Right ventricle myocardium inferior (tissue), 1 donor: ENCODE measurements at regions not wholly inside any gene's neighbourhood (a gene's known extent, or its start where the extent isn't known, plus 50 kb on each side); places are given as distances from the start of the nearest gene placed in this dataset.

Experiments used
- ATAC-seq: fragments of 200-7000 bp; cut with Tn5 transposase; one replicate; pipeline ENCODE4 v1.9.1; 2020; ENCODE audit warnings: mild to moderate bottlenecking, moderate library complexity
- DNase-seq: peaks from one replicate; pipeline ENCODE4 v3.0.0; 2021; ENCODE audit errors: missing footprints
- intact Hi-C: fragments of 100-400 bp; cut with DNase I; formaldehyde crosslinking; loops from one replicate; pipeline ENCODE4 v1.11.0; 2022
- donor health status: DM: no; HTN: yes; CAD: no; lungs with severe emphysema.

- ATAC-seq (peak; percentile 72), DNase-seq (no peak)
Observed at GRCh38 chr6:148250975-148251685, 91.5 kb upstream of the SASH1 start.

DNA sequence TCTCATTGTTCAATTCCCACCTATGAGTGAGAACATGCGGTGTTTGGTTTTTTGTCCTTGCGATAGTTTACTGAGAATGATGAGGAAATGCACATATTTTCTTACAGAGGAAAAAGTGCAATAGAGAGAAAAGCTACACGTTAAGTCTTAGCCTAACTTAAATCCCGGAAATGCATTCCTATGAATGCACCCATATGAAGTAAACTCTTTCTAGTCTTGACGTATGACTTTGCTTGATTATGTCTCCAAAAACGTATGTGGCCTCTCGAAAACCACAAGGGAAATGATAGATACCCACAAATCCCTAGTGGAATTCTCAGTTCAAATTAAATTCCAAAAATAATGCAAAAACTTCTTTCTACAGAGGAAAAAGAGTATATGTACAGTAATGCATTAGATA is 90.7 kb upstream of the SASH1 start:
- ATAC-seq, result no peak
- intact Hi-C loops, result loop anchor here (1.0 kb wide), 1 partner anchor 75 kb away; no protein-coding TSS in a partner anchor
- no peak for DNase-seq

More at GRCh38 chr6:148250975-148251685, 91.5 kb upstream of the SASH1 start:
- intact Hi-C loops, result loop anchor here (1.0 kb wide), 1 partner anchor 74 kb away; no protein-coding TSS in a partner anchor

GRCh38 chr6:148257810-148258209 is 84.8 kb upstream of the SASH1 start:
- no peak for DNase-seq
- intact Hi-C loops, result loop anchor here (5.0 kb wide), 1 partner anchor 204 kb away; no protein-coding TSS in a partner anchor
- no peak for ATAC-seq

DNA sequence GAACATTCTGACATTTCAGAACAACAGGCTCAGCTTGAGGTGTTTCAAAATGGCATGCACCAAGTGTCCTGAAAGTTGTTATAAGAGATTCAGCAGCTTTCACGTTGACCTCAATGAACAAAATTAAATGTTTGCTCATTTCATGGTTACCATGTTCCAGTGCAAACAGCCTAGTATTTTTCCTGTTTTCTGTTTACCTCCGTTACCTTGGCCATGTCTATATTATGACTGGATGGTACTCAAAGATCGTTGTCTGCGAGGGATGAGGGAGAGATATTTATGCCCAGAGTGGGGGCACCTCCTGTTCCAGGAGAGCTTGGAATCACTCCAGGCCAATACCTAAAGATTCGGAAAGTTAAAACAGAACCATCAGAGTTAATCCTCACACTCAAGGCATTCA is 83.8 kb upstream of the SASH1 start:
- ATAC-seq, result no peak
- intact Hi-C loops, result loop anchor here (5.0 kb wide), 1 partner anchor 203 kb away; no protein-coding TSS in a partner anchor
- no peak for DNase-seq

DNA sequence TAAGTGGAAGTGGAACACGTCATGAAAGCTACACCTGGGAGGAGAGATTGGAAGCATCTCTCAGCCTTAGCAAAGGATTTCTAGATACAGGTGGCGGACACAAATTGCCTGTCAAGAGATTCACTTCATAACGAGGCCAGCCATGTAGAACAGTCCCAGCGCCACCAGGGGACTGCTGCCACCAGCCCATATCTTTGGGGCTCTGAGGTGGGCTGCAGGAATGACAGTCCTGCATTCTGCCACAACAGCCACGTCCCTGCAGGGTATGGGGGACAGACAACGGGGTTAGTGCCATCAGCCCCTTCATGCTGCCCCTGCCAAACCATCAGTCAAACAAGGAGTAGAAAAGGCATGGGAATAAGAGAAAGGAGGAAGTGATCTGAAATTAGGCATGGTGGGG is 81.2 kb upstream of the SASH1 start:
- ATAC-seq (no peak), DNase-seq (no peak)
- intact Hi-C loops, result no loop called here

- no peak for ATAC-seq
- intact Hi-C loops, result no loop called here
Observed at GRCh38 chr6:148263010-148263409, 79.6 kb upstream of the SASH1 start.

GRCh38 chr6:148263961-148264360 is 78.7 kb upstream of the SASH1 start:
- no peak for ATAC-seq
- intact Hi-C loops, result no loop called here
- no peak for DNase-seq

More at GRCh38 chr6:148263010-148263409, 79.6 kb upstream of the SASH1 start:
- no peak for DNase-seq

DNA sequence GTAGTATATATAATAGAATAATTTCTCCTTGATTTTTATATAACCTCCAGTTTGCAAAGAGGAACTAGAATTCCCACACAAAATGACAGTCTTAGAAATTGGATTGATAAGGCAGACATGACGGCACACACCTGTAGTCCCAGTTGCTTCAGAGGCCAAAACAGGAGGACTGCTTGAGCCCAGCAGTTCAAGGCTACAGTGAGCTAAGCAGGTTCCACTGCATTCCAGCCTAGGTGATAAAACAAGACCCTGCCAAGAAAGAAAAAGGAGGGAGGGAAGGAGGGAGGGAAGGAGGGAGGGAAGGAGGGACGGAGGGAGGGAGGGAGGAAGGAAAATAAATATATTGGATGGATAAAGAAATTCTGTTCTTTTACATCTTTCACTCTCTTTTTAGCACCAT is 77.6 kb upstream of the SASH1 start:
- ATAC-seq (no peak), DNase-seq (no peak)
- intact Hi-C loops, result no loop called here

GRCh38 chr6:148269386-148269785 is 73.3 kb upstream of the SASH1 start:
- DNase-seq (no peak), ATAC-seq (no peak)
- intact Hi-C loops, result no loop called here

GRCh38 chr6:148271711-148272439 is 70.8 kb upstream of the SASH1 start:
- no peak for DNase-seq
- ATAC-seq, result peak; percentile 52
- intact Hi-C loops, result no loop called here

- intact Hi-C loops, result no loop called here
- ATAC-seq (no peak), DNase-seq (no peak)
Observed at GRCh38 chr6:148272597-148272996, 70.0 kb upstream of the SASH1 start.

DNA sequence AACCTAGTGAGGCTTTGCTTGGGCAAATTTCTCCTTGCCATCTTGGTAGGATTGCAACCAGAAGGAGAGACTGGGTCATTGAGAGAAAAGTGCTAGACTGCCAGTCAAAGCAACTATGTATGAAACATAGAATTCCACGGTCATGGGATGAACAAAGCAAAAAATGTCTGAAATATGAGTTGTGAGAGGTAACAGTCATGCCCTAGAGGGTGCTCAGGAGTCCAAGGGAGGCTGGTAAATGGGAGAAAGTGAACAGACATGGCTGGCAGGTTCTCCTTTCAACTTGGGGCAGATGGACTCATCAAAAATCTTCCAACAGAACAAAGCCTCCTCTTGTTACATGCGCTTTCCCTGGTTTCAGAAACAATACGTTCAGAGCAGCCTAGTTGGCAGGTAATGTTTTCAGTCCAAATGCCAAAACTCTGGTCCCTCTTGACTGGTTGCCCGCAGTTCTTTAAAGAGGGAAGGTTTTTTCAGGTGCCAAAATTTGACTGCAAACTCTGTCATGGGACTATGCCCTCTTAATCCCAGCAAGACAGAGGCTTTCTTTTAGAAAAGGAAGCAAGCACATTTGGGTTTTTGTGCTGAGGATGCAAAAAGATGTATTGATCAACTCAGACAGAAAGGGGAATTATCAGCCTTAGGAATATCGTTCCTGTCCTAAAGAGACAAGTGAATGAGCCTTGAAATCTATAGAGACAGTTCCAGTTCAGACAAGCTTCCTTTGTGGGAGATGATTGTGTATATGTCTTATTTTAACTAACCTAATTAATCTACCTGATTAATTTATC is 68.5 kb upstream of the SASH1 start:
- intact Hi-C loops, result no loop called here
- DNase-seq (no peak), ATAC-seq (no peak)

GRCh38 chr6:148274809-148275208 is 67.8 kb upstream of the SASH1 start:
- no peak for ATAC-seq
- no peak for DNase-seq
- intact Hi-C loops, result no loop called here

DNA sequence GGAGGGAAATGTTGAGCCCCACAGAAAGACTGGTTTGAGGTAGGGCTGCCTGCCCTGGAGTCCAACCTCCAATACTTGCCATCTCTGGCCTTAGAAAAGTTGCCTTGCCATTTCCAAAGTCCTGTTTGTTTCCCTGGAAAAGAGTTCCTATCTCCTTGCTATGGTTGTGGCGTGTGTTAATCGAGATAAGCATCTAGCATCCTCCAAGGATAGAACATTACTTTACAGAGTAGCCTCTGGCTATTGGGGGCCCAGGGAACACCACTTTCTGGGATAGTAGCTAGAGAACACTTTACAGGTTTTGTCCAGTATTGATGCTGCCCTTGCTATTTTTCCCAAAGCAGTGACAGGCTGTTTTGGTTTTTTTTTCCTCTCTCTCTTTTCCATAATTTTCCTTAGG is 57.4 kb upstream of the SASH1 start:
- no peak for DNase-seq
- intact Hi-C loops, result no loop called here
- no peak for ATAC-seq

DNA sequence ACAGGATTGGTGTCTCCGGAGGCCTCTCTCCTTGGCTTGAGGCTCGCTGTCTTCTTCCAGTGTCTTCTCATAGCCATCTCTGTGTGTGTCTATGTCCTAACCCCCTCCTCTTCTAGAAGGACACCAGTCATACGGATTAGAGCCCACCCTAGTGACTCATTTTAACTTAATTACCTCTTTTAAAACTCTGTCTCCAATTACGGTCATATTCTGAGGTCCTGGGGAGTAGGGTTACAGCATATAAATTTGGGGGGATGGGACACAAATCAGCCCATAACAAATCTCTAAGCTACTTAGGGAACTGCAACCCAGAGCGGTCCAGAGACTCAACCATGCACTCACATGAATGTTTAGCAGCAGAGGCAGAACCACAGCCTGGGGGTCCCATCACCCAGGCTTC is 56.1 kb upstream of the SASH1 start:
- intact Hi-C loops, result no loop called here
- ATAC-seq, result no peak
- DNase-seq, result no peak

DNA sequence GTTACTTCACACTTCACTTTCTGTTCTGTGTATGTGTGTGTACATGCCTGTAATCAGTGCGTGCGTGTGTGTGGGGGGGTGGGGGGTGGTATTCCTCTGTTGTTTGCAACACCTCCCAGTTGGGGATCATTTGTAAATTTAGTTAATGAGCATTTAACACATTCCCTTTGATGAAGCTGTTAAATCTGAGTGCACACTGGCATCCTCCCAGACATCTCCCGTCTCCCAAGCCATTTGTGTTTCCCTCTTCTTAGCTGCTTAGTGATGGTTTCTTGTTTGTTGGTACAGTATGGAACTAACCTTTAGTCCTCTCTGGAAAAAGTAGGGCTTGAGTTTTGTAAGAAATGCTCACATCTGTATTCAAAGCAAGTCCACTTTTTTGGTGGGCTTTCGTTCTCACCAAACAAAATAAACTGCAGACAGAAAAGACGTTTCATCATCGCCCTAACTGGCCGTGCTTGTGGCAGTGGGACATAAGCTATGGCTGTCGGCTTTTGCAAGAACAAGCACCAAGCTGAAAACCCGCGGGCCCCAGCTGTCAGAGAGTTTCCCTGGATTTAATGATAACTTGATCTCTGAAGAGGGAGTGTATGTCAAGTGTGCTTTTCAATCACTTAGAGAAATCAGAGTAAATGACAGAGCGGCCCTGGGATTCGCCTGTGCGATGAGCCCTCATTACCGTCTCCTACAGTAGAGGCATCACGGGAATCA is 54.9 kb upstream of the SASH1 start:
- ATAC-seq (no peak), DNase-seq (no peak)
- intact Hi-C loops, result no loop called here

GRCh38 chr6:148288541-148288940 is 54.1 kb upstream of the SASH1 start:
- intact Hi-C loops, result no loop called here
- ATAC-seq (no peak), DNase-seq (no peak)

- no peak for ATAC-seq
- DNase-seq, result no peak
Observed at GRCh38 chr6:148289153-148289552, 53.5 kb upstream of the SASH1 start.

GRCh38 chr6:148291876-148292275 is 50.8 kb upstream of the SASH1 start:
- DNase-seq (no peak), ATAC-seq (no peak)
- intact Hi-C loops, result no loop called here

More at GRCh38 chr6:148289153-148289552, 53.5 kb upstream of the SASH1 start:
- intact Hi-C loops, result no loop called here
